HUES48 (cell line): ENCODE measurements at regions not wholly inside any gene's neighbourhood (a gene's known extent, or its start where the extent isn't known, plus 50 kb on each side); places are given as distances from the start of the nearest gene placed in this dataset.

Experiments
- H3K27ac ChIP-seq: one replicate; pipeline ENCODE4 v1.7.0; 2013; ENCODE audit warnings: low read depth, low read length, inconsistent platforms
- H3K27me3 ChIP-seq: 2 replicates; pipeline ENCODE4 v1.6.1; 2013; ENCODE audit warnings: mild to moderate bottlenecking, low read length; ENCODE audit not compliant: control insufficient read depth, insufficient read depth
- H3K36me3 ChIP-seq: 2 replicates; pipeline ENCODE4 v1.6.1; 2013; ENCODE audit warnings: low read length; ENCODE audit not compliant: control insufficient read depth, insufficient read depth
- H3K4me1 ChIP-seq: 2 replicates; pipeline ENCODE4 v1.6.1; 2013; ENCODE audit warnings: mild to moderate bottlenecking, low read length; ENCODE audit not compliant: control insufficient read depth, insufficient read depth
- H3K4me3 ChIP-seq: 2 replicates; pipeline ENCODE4 v1.5.1; 2013; ENCODE audit warnings: mild to moderate bottlenecking, low read depth, low read length
- H3K9ac ChIP-seq: 2 replicates; pipeline ENCODE4 v1.6.1; 2013; ENCODE audit warnings: mild to moderate bottlenecking, low read depth, low read length, moderate library complexity
- H3K9me3 ChIP-seq: 2 replicates; pipeline ENCODE4 v1.6.1; 2013; ENCODE audit warnings: low read length; ENCODE audit not compliant: control insufficient read depth, insufficient read depth

DNA sequence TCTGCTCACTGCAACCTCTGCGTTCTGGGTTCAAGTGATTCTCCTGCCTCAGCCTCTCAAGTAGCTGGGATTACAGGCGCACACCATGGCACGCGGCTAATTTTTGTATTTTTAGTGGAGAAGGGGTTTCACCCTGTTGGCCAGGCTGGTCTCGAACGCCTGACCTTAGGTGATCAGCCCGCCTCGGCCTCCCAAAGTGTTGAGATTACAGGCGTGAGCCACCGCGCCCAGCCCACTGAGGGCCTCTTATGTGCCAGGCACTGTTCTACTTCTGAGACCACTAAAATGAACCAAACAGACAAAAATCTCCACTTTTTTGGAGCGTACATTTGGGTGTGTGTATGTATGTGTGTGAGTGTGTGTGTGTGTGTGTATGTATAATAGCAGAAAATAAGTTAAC is 117.2 kb upstream of the H2AZ1 start:
- no peaks in the 10 kb centered on the region for H3K9me3 ChIP-seq
- H3K4me1 ChIP-seq, result no peaks in the 10 kb centered on the region
- no peak overlapping the region for H3K27ac ChIP-seq
- H3K4me3 ChIP-seq, result no peak overlapping the region
- no peak overlapping the region for H3K9ac ChIP-seq
- H3K27me3 ChIP-seq, result no peaks in the 10 kb centered on the region
- no peaks in the 10 kb centered on the region for H3K36me3 ChIP-seq

DNA sequence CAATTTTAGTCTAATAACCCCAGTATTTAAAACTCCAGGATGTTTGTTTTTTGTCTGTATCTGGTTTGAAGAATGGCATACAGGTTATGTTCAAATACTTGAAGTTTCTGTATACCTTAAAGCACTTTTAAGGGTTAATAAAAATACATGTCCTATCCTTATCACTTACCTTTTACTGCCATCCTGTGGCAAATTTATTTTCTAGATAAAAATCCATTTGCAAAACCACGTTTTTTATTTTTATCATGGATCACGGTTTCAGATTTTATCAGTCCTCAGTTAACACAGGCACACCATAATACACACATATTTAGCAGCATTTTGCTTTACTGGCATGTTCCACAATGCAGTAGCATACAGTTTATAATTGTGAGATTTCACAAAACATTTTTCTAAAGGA is 113.3 kb upstream of the H2AZ1 start:
- peaks cover 9% of the 10 kb centered on the region; the same call in 1 of the 2 replicates for H3K4me1 ChIP-seq
- no peak overlapping the region for H3K27ac ChIP-seq
- H3K9ac ChIP-seq, result no peak overlapping the region
- H3K9me3 ChIP-seq, result no peaks in the 10 kb centered on the region
- H3K36me3 ChIP-seq, result no peaks in the 10 kb centered on the region
- H3K4me3 ChIP-seq, result no peak overlapping the region
- H3K27me3 ChIP-seq, result no peaks in the 10 kb centered on the region

DNA sequence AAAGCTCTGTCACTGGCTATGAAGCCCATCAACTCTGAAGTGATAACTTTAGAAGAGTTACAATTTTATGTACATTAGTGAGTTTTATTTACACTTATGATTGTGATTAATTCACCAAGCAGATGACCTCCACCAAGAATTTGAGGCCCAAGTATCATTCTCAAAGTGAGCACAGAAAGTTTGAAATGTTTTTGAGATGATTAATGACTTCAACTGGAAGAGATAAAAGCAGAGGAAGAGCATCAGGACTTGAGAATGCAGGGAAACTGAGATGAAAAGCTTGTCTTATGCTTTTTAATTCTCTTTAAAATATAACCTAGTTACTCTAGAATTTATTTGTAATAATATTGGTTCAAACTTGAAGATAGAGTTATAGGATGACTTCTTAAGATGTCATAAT is 112.8 kb upstream of the H2AZ1 start:
- Histone ChIP-seq H3K4me3 (no peak overlapping the region), H3K9ac (no peak overlapping the region), H3K9me3 (no peaks in the 10 kb centered on the region), H3K36me3 (no peaks in the 10 kb centered on the region), H3K27me3 (no peaks in the 10 kb centered on the region), H3K4me1 (peaks cover 9% of the 10 kb centered on the region; the same call in 1 of the 2 replicates), H3K27ac (no peak overlapping the region)

DNA sequence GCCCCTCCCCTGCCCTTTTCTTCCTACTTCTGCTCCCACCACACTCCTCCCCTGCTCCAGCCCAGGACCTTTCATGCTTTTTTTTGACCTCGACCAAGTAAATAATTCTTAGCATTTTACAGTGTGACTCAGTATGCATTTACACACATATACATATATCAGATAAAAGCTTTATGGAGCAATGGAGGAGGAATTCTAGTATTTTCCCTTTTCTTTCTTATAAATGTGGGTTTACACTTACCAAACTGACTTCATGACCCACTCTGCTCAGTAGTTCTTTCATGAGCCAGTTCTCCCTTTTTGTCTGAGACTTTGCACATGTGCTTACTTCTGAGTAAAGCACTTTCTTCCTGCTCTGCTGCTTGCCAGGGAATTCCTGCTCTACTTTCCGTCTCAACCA is 111.8 kb upstream of the H2AZ1 start:
- no peaks in the 10 kb centered on the region for H3K9me3 ChIP-seq
- H3K36me3 ChIP-seq, result no peaks in the 10 kb centered on the region
- no peaks in the 10 kb centered on the region for H3K27me3 ChIP-seq
- H3K27ac ChIP-seq, result no peak overlapping the region
- H3K9ac ChIP-seq, result no peak overlapping the region
- H3K4me1 ChIP-seq, result peaks cover 9% of the 10 kb centered on the region; the same call in 1 of the 2 replicates
- no peak overlapping the region for H3K4me3 ChIP-seq

DNA sequence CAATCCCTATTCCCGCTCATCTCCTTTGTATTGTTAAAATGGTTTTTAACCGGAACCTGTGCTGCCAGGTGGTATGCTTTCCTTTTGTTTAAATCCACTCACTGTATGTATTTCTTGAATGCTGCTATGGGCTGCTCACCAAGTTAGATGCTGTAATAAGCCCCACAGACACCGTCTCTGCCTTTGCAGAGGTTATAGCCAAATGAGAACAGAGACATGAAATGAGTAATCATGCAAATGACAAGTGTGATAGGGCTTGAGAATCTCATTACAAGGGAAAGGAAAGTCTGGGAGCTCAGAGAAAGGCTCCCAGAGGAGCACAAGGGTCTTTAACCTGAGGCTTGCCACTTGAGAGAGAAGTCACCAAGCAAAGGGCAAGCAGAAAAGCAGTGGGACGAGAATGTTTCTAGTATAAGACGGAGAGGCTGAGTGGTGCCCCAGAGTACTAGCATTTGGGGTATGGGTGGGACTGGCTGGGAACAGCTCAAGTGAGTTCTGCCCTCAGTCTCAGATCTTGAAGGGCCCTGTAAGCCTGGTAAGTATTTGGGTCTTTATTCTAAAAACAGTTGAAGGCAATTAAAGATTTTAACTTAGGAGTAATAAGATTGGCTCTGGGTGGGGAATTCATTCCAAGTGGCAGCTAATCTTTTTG is 110.8 kb upstream of the H2AZ1 start:
- Histone ChIP-seq H3K9ac (no peak overlapping the region), H3K27ac (no peak overlapping the region), H3K27me3 (no peaks in the 10 kb centered on the region), H3K36me3 (no peaks in the 10 kb centered on the region), H3K9me3 (no peaks in the 10 kb centered on the region), H3K4me3 (no peak overlapping the region), H3K4me1 (peaks cover 9% of the 10 kb centered on the region; the same call in 1 of the 2 replicates)

DNA sequence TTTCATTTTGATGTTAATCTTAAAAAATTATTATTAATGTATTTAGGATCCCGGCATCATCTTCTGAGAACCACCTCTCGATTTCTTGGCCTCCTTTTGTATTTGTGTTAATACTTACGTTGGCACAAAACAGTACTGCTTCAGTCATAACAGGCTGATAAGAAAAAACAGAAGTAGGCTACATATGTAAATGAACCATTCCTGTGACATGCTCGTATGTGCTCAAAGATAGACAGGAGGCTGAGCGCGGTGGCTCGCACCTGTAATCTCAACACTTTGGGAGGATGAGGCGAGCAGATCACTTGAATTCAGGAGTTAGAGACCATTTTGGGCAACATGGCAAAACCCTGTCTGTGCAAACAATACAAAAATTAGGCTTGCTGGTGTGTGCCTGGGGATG is 109.4 kb upstream of the H2AZ1 start:
- no peaks in the 10 kb centered on the region for H3K36me3 ChIP-seq
- H3K4me1 ChIP-seq, result peaks cover 9% of the 10 kb centered on the region; the same call in 1 of the 2 replicates
- no peaks in the 10 kb centered on the region for H3K27me3 ChIP-seq
- H3K4me3 ChIP-seq, result no peak overlapping the region
- no peak overlapping the region for H3K9ac ChIP-seq
- H3K9me3 ChIP-seq, result no peaks in the 10 kb centered on the region
- H3K27ac ChIP-seq, result no peak overlapping the region

DNA sequence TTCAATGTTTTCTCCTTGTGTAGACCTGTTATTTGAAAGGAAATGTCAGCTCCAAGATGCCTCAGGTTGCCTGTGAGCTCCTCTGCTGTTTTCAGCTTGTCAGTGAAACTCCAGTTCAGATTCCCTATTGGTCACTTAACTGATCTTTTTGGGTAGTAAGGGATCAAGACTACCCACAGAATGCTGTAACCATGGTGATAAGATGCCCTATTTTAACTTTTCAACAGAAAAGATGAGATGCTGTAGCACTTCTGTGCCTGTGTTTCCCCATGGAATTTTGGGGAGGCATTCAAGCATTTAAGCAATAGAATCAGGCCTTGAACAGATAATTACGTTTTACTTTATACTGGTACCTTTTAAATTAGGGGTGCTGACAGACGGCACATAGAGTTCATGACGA is 106.6 kb upstream of the H2AZ1 start:
- Histone ChIP-seq H3K9ac (no peak overlapping the region), H3K9me3 (no peaks in the 10 kb centered on the region), H3K4me3 (no peak overlapping the region), H3K4me1 (peaks cover 9% of the 10 kb centered on the region; the same call in 1 of the 2 replicates), H3K27me3 (no peaks in the 10 kb centered on the region), H3K27ac (no peak overlapping the region), H3K36me3 (no peaks in the 10 kb centered on the region)

DNA sequence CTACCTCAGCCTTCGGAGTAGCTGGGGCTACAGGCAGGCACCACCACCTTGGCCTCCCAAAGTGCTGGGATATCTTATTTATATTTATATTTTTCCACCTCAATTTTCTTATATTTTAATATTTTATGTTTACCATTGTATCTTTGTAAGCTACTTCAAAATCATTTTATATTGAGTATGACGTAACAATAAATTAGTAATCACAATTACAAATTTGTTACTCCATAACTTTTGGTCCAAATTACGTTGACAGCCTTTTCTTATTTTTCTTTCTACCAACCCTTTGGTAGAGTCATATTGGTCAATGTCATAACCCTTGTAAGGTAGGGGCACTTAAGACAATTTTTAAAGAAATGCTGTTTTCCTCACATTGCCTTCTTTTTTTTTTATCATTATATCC is 104.0 kb upstream of the H2AZ1 start:
- H3K9ac ChIP-seq, result no peak overlapping the region
- H3K4me3 ChIP-seq, result no peak overlapping the region
- H3K27ac ChIP-seq, result no peak overlapping the region
- H3K36me3 ChIP-seq, result no peaks in the 10 kb centered on the region
- no peaks in the 10 kb centered on the region for H3K27me3 ChIP-seq
- H3K9me3 ChIP-seq, result peaks cover 16% of the 10 kb centered on the region
- H3K4me1 ChIP-seq, result peaks cover 9% of the 10 kb centered on the region

DNA sequence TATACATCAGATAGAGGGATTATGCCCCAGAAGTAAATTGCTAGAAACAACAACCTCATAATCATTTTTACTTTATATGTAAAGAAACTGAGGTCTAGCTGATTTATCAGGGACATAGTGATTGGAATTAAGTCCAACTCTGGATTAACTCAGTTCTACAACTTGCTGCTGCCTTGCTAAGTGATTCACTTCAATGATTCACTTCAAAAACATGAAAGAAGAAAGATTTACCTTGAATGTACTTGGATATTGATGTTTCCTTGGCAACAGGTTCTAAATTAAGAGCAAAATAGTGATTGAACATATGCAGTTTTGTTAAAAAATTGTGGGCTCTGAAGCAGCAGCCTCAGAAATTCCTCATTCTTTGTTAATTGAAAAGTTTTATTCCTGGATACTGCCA is 99.8 kb upstream of the H2AZ1 start:
- H3K36me3 ChIP-seq, result no peaks in the 10 kb centered on the region
- peak overlapping the region; percentile 60 for H3K27ac ChIP-seq
- no peak overlapping the region for H3K4me3 ChIP-seq
- H3K9ac ChIP-seq, result no peak overlapping the region
- peaks cover 16% of the 10 kb centered on the region for H3K9me3 ChIP-seq
- peaks cover 9% of the 10 kb centered on the region for H3K4me1 ChIP-seq
- no peaks in the 10 kb centered on the region for H3K27me3 ChIP-seq

DNA sequence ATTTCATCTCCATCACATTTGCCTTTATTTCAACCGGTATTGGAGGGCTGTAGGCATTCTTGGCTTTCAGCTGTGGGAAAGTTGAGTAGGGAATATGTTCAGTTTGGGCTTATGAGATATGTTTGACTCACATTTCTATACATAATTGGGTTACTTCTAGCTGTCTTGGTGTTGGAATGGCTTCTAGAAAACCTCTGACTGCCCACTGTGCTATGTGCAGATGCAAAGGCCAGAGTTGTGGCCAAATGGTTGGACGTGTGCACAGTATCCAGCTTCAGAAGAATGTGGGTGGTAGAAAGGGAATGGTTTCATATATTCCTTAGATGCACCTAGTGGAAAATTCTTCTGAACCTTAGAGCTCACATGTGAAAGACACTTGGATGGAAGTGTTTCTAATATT is 92.6 kb upstream of the H2AZ1 start:
- Histone ChIP-seq H3K4me3 (no peak overlapping the region), H3K27ac (no peak overlapping the region)

DNA sequence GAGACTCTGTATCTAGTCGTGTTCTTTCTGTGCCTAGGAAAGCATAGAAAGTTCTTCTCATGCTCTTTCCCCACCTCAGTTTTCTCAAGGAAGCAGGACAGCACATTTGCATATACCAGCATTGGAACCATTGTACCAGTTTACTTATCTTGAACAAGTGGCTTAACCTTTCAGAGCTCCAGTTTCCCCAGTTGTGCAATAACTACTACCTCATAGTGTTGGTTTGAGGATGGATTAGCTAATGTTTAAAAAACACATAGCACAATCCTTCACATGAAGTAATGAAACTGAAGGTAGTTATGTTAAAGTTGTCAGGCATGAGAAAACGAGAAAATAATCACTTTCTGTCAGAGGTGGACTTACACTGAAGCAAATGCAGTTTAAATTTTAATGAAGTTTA is 92.2 kb upstream of the H2AZ1 start:
- no peaks in the 10 kb centered on the region for H3K27me3 ChIP-seq
- H3K27ac ChIP-seq, result no peak overlapping the region
- no peak overlapping the region for H3K9ac ChIP-seq
- no peaks in the 10 kb centered on the region for H3K9me3 ChIP-seq
- H3K4me3 ChIP-seq, result no peak overlapping the region
- H3K36me3 ChIP-seq, result no peaks in the 10 kb centered on the region
- H3K4me1 ChIP-seq, result no peaks in the 10 kb centered on the region

More for the DNA sequence above, 92.6 kb upstream of the H2AZ1 start:
- no peaks in the 10 kb centered on the region for H3K9me3 ChIP-seq
- H3K36me3 ChIP-seq, result no peaks in the 10 kb centered on the region
- no peaks in the 10 kb centered on the region for H3K4me1 ChIP-seq
- no peak overlapping the region for H3K9ac ChIP-seq
- H3K27me3 ChIP-seq, result no peaks in the 10 kb centered on the region
